Activated CD8-positive, alpha-beta T cell treated with anti-CD3 and anti-CD28 coated beads for 36 hours (primary cell): ENCODE measurements at regions not wholly inside any gene's neighbourhood (a gene's known extent, or its start where the extent isn't known, plus 50 kb on each side); places are given as distances from the start of the nearest gene placed in this dataset.

Experiments used
- ATAC-seq: fragments of 200-7000 bp; cut with Tn5 transposase; one replicate; pipeline ENCODE4 v1.10.0; 2021; ENCODE audit warnings: mild to moderate bottlenecking, moderate library complexity
- CTCF ChIA-PET: fragments of 350-600 bp; sonication (Branson Sonifier 250); formaldehyde crosslinking; loops from one replicate; lab custom pipeline; 2021; ENCODE audit warnings: antibody characterized with exemption; lab: Charles Lee
- POLR2A ChIA-PET: fragments of 350-600 bp; sonication (Branson Sonifier 250); formaldehyde crosslinking; loops from one replicate; lab custom pipeline; 2021; ENCODE audit warnings: antibody characterized with exemption; lab: Charles Lee
- DNase-seq: peaks from one replicate; pipeline ENCODE4 v3.0.0-alpha.2; 2020
- H3K27ac Mint-ChIP-seq: one replicate; pipeline ENCODE4 v1.8.0; 2021; ENCODE audit warnings: mild to moderate bottlenecking, mixed read lengths
- H3K27me3 Mint-ChIP-seq: one replicate; pipeline ENCODE4 v1.8.0; 2021; ENCODE audit warnings: mixed read lengths
- H3K36me3 Mint-ChIP-seq: one replicate; pipeline ENCODE4 v1.8.0; 2021; ENCODE audit warnings: low read depth, mixed read lengths
- H3K4me1 Mint-ChIP-seq: one replicate; pipeline ENCODE4 v1.8.0; 2021; ENCODE audit warnings: low read depth, mixed read lengths
- H3K4me3 Mint-ChIP-seq: one replicate; pipeline ENCODE4 v1.8.0; 2021; ENCODE audit warnings: mild to moderate bottlenecking, moderate library complexity, mixed read lengths
- H3K9me3 Mint-ChIP-seq: one replicate; pipeline ENCODE4 v1.8.0; 2021; ENCODE audit warnings: mixed read lengths
- intact Hi-C: fragments of 100-400 bp; cut with micrococcal nuclease; formaldehyde crosslinking; loops from one replicate; pipeline ENCODE4 v1.10.0; 2022
- TF ChIP-seq, protein P1 (sequence below): fragments of 200-600 bp; IDR thresholded peaks from one replicate; pipeline ENCODE4 v1.8.0; 2022; ENCODE audit warnings: antibody characterized with exemption, mild to moderate bottlenecking

DNA sequence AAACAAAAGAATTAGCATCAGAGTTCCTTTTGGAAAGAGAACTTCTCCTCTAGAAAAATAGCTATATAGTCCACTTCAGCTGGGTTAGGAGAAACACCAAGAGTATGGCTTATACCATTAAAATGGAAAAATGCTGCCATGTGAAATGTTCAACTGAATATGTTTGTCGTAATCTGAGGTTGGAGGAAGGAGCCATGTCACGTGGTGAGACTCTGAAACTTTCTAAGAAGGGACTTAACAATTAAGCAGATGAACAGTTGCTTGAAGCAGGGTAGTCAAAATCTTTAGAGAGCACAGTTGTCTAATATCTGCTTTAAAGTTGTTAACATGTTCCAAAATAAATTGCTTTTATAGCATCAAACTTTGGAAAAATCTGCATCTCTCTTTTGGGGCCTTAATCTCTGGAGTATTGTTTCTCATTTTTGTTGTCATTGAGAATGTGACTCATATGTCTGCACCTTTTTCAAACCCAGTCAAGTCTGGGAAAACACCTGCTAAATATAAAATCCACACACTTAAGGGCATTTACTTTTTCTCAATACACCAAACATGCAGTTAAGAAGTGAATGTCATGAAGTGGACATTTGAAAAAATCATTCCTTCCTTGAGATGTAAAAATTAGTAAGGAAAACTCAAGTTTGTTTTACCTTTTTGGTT, 168.8 kb upstream of the PDE5A start:
- TF ChIP-seq, protein P1, sequence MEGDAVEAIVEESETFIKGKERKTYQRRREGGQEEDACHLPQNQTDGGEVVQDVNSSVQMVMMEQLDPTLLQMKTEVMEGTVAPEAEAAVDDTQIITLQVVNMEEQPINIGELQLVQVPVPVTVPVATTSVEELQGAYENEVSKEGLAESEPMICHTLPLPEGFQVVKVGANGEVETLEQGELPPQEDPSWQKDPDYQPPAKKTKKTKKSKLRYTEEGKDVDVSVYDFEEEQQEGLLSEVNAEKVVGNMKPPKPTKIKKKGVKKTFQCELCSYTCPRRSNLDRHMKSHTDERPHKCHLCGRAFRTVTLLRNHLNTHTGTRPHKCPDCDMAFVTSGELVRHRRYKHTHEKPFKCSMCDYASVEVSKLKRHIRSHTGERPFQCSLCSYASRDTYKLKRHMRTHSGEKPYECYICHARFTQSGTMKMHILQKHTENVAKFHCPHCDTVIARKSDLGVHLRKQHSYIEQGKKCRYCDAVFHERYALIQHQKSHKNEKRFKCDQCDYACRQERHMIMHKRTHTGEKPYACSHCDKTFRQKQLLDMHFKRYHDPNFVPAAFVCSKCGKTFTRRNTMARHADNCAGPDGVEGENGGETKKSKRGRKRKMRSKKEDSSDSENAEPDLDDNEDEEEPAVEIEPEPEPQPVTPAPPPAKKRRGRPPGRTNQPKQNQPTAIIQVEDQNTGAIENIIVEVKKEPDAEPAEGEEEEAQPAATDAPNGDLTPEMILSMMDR = no peak
- ATAC-seq = no peak
- no peaks in the 10 kb centered on the region for H3K9me3 Mint-ChIP-seq
- DNase-seq = no peak
- ChIA-PET CTCF (no interaction called here), POLR2A (no interaction called here)
- H3K27ac Mint-ChIP-seq = no peak overlapping the region
- H3K4me3 Mint-ChIP-seq = no peak overlapping the region
- H3K4me1 Mint-ChIP-seq = no peaks in the 10 kb centered on the region
- intact Hi-C loops = no loop called here
- no peaks in the 10 kb centered on the region for H3K36me3 Mint-ChIP-seq
- H3K27me3 Mint-ChIP-seq = peaks cover 4% of the 10 kb centered on the region

- no peak overlapping the region for H3K4me3 Mint-ChIP-seq
- DNase-seq (no peak), ATAC-seq (no peak)
- peaks cover 4% of the 10 kb centered on the region for H3K27me3 Mint-ChIP-seq
- no peaks in the 10 kb centered on the region for H3K36me3 Mint-ChIP-seq
- no peak overlapping the region for H3K27ac Mint-ChIP-seq
- intact Hi-C loops = no loop called here
- ChIA-PET POLR2A (no interaction called here), CTCF (no interaction called here)
- H3K9me3 Mint-ChIP-seq = no peaks in the 10 kb centered on the region
- TF ChIP-seq, protein P1 = no peak
- H3K4me1 Mint-ChIP-seq = no peaks in the 10 kb centered on the region
These were observed 167.5 kb upstream of the PDE5A start for GRCh38 chr4:119795986-119796578.

DNA sequence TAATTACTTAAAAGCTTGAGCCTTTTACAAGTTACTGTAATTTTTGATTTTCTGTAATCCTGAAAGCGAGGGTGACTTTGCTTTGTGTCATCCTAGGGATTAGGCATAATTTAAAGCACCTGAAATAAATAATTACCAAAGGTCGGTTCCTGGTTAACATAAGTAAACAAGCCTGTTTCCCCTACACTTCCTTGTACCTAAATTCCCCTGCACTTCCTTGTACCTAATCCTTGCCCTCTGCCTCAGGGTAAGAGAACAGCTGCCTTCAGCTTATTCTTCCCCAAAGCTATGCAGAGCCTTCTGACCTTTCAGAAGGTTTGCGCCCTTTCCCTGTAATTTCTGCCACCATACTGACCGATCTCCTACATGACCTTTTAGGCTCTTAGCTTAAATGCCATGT, 166.1 kb upstream of the PDE5A start:
- H3K27ac Mint-ChIP-seq = no peak overlapping the region
- no peaks in the 10 kb centered on the region for H3K9me3 Mint-ChIP-seq
- H3K27me3 Mint-ChIP-seq = peaks cover 7% of the 10 kb centered on the region
- no peaks in the 10 kb centered on the region for H3K4me1 Mint-ChIP-seq
- H3K4me3 Mint-ChIP-seq = no peak overlapping the region
- TF ChIP-seq, protein P1 = no peak
- CTCF ChIA-PET = no interaction called here
- intact Hi-C loops = no loop called here
- POLR2A ChIA-PET = no interaction called here
- DNase-seq (no peak), ATAC-seq (no peak)
- no peaks in the 10 kb centered on the region for H3K36me3 Mint-ChIP-seq

- no peak for ATAC-seq
- peaks cover 7% of the 10 kb centered on the region for H3K27me3 Mint-ChIP-seq
- no peaks in the 10 kb centered on the region for H3K9me3 Mint-ChIP-seq
- ChIA-PET POLR2A (no interaction called here), CTCF (no interaction called here)
- no peaks in the 10 kb centered on the region for H3K4me1 Mint-ChIP-seq
- H3K4me3 Mint-ChIP-seq = no peak overlapping the region
- TF ChIP-seq, protein P1 = no peak
- intact Hi-C loops = no loop called here
- H3K27ac Mint-ChIP-seq = no peak overlapping the region
- DNase-seq = no peak
- H3K36me3 Mint-ChIP-seq = no peaks in the 10 kb centered on the region
These were observed 165.5 kb upstream of the PDE5A start for GRCh38 chr4:119794113-119794512.
